Activated T-helper 1 cell treated with anti-CD3 and anti-CD28 coated beads, Interleukin-2, amount 50 U/mL, for 16 hours (primary cell): ENCODE measurements at regions not wholly inside any gene's neighbourhood (a gene's known extent, or its start where the extent isn't known, plus 50 kb on each side); places are given as distances from the start of the nearest gene placed in this dataset.
"Not testable (repeated sequence)": the region's sequence is repeated elsewhere in the genome, so short reads cannot be mapped to it uniquely, and the experiment has no call there.

ENCODE experiments used
- DNase-seq, 2 donors: peaks; one replicate each; pipeline ENCODE4 v3.0.0-alpha.2; 2020; ENCODE audit warnings: low read depth in 1 of 2, low spot score in 1 of 2

DNA sequence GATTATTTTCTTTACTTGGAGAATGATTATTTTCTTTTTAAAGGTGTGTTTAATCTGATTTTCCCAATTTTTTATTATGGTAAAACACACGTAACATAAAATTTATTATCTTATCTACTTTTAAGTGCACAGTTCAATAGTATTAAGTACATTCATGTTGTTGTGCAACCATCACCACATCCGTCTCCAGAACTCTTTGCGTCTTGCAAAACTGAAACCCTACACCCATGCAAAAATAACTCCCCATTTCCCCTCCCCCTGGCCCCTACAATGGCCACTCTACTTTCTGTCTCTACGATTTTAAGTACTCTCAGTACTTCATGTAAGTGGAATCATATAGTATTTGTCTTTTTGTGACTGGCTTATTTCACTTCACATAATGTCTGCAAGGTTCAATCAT is 230.7 kb downstream of the SATB1 start:
- DNase-seq: no peak

GRCh38 chr3:18190646-18191045 is 234.5 kb downstream of the SATB1 start:
- DNase-seq: no peak

GRCh38 chr3:18189282-18190050 is 235.7 kb downstream of the SATB1 start:
- no peak for DNase-seq

GRCh38 chr3:18188491-18188890 is 236.6 kb downstream of the SATB1 start:
- no peak for DNase-seq

DNA sequence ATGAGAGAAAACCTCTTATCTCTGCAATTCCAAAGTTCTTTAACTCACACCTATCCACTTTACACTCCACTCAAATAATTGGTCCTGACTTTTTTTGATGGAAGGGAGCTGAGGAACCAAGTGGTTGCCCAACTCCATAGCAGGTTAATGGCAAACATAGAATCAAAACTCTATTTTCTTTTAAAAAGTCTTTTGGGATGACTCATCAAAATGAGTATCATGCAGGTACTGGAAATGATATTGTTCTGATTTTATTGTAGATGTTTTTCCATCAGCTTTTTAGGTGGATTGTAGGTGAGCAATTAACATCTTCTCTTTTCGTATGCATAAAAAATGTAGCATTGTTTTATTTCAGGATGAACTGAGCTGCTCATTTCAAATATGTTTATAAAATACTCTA is 239.5 kb downstream of the SATB1 start:
- DNase-seq: no peak

DNA sequence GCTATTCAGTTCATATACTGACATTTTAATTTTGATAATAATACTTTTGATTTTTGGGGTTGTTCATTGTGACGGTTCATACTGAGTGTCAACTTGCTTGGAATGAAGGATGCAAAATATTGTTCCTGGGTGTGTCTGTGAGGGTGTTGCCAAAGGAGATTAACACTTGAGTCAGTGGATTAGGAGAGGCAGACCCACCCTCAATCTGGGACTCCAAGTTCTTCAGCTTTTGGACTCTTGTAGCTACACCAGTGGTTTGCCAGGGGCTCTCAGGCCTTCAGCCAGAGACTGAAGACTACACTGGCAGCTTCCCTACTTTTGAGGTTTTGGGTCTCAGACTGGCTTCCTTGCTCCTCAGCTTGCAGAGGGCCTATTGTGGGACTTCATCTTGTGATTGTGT is 242.2 kb downstream of the SATB1 start:
- DNase-seq: not testable (repeated sequence)

DNA sequence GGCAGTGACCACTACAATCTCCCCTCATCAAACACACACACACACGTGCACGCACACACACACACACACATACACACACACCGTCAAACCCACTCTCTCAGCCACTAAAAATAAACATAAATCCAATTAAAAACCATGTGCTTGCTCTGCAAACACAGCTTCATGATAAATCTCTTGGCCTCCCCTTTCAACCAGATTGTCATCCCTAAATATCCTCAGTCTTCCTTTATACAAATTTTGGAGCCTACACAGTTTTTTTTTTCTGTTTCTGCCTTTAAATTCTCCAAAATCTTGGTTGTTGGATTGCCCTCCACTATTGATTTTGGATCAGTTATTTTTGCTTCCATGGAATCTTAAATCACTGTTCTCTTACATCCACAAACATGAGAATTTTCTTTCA is 245.6 kb downstream of the SATB1 start:
- no peak for DNase-seq

- no peak for DNase-seq
Measured at GRCh38 chr3:18177271-18177670, 247.9 kb downstream of the SATB1 start.

DNA sequence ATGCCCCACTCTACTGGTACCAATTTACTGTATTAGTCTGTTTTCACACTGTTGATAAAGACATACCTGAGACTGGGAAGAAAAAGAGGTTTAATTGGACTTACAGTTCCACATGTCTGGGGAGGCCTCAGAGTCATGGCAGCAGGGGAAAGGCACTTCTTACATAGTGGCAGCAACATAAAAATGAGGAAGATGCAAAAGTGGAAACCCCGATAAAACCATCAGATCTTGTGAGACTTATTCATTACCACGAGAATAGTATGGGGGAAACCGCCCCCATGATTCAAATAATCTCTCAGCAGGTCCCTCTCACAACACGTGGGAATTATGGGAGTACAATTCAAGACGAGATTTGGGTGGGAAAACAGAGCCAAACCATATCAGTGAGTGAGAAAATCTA is 251.2 kb downstream of the SATB1 start:
- DNase-seq: not testable (repeated sequence)

- no peak for DNase-seq
Measured at GRCh38 chr3:18159681-18160080, 265.5 kb downstream of the SATB1 start.

DNA sequence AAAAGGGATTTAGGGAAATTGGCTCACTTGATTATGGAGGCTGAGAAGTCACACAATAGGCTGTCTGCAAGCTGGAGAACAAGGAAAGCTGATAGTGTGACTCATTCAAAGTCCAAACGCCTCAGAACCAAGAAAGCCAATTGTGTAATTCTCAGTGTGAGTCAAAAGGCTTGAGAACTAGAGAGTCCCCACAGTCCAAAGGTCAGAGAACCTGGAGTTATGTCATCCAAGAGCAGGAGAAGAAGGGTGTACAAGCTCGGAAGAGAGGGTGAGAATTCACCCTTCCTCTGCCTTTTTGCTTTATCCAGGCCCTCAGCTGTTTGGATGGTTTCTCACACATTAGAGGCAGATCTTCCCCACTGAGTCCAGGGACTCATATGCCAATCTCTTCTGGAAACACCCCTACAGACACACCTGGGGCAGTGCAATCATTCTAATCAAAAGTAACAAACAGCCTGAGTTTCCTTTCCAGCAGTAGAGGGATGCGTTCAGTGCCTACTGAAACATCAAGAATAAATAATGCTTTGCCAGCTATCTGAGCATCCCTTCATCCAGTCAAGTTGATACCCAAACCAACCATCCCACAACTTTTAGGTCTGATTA is 271.5 kb downstream of the SATB1 start:
- DNase-seq: no peak

GRCh38 chr3:18151199-18151598 is 273.9 kb downstream of the SATB1 start:
- DNase-seq: no peak

DNA sequence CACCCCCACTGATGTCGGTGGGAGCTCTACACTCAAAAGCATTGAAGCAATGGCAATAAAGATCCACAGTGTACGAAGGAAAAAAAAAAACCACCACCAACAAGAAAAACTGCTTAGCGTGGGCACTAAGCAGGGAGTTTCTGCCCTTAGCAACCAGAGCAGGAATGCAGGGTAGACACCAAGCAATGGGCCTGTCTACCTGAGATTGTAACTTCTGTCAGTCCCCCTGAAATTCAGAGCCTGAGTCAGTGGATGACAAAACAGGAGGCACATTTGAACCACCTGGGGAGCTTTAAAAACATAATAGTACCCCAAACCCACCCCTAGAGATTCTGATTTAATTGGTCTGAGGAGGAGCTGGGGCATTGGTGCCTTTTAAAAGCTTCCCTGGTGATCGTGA is 275.2 kb downstream of the SATB1 start:
- DNase-seq: no peak

- no peak for DNase-seq
Measured at GRCh38 chr3:18149386-18149785, 275.8 kb downstream of the SATB1 start.

- no peak for DNase-seq
Measured at GRCh38 chr3:18144571-18144970, 280.6 kb downstream of the SATB1 start.

DNA sequence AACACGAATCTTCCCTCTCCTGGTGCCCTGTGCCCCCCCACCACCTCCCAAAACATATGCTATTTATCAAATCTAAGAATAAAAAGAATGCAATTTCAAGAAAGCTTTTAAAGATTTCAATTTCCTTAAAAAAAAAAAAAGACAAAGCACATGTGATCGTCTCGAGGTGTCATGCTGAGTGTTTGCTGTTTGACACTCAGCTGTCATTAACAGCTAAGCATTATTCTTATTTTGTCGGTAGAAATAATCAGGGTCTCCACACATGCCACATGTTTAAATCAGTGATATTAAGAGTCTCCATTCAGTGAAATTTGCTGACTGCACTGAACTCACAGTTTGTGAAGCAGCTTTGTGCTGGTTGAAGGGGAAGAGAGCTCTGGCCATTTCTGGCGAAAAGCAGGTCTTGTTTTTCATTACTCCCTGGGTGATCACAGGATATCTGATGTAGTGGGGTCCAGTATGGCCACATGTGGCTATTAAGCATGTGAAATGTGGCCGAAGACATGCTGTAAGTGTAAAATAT is 281.8 kb downstream of the SATB1 start:
- no peak for DNase-seq

DNA sequence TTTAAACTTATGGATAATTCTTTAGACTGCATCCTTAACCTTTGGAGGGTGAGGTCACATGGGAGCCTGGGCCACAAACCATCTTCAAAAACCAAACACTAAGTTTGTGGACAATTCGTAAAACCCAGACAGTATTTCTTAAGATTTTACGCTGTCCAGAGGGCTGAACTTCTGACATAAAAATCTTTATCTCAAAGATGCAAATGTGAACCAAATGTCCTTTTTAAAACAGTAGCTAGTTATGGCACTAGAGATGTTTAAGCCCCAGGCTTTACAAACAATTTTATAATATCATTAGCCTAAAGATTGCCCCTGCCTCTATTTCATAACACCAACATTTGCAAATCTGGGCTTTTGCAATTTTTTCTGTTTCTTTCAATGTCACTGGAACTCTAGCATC is 287.2 kb downstream of the SATB1 start:
- DNase-seq: no peak

DNA sequence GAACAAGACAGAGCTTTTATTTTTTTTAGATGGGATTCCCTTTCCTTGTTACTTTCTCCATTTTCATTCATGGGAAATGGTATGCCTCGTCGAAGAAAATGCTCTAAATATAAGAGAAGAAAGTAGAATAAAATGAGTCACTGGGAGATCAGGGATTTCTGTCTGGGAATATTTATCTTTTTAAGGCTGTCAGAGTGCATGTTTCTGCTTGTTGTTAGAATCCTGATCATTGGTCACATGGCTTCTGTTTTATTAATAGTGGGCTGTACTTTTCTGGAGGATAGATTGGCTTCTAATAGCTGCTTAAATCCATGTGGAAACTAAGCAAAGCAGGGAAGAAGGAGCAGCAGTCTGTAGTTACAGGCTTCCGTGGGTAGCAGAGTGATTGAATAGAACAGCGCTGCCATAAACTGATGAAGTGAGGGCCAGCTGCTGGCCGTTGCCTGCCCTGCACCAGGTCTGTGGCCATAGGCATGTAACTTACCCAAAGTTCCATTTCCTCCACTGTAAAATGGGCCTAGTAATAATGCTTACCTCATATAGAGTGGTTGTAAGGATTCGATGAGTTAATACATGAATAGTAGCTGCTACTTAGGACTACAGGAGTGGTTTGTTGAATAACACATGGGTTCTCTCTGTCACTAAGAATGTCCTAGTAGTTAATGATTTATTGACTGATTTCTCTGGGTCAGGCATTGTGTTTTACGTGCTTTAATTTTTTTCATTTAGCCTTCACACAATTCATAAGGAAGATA is 289.9 kb downstream of the SATB1 start:
- DNase-seq: no peak

DNA sequence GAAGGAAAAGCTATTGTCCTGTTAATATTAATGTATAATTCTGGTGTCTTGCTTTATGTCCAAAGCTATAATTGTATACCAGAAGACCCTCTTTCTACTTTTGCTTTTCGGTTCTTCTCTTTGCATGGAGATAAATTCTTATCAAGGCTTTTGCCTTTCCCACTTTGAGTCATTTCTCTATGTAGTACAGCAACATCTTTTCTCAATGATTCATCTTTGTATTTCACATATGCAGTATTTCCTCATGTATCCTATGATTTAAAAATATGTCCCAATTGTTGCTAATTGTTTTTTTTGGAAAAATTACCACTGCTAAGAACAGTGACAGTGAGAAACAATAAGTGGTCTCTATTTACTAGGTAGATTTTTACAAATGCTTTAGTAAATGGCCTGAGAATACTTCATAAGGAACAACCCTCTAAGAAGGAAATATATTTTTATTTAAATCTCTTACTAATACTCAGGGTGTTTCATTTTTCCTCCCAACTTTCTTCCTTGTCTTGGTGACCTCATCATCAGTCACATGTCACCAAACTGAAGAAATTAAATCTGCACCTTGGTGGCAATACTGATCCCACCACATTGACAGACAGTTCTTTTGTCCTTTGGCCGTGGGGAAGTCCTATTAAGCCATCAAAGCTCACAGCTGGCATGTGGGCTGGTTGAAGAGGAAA is 290.6 kb downstream of the SATB1 start:
- no peak for DNase-seq

GRCh38 chr3:18132991-18133390 is 292.1 kb downstream of the SATB1 start:
- DNase-seq: no peak

- DNase-seq: no peak
Measured at GRCh38 chr3:18127859-18128681, 297.1 kb downstream of the SATB1 start.
